ENCODE measurements at regions not wholly inside any gene's neighbourhood (a gene's known extent, or its start where the extent isn't known, plus 50 kb on each side); places are given as distances from the start of the nearest gene placed in this dataset.

DNA sequence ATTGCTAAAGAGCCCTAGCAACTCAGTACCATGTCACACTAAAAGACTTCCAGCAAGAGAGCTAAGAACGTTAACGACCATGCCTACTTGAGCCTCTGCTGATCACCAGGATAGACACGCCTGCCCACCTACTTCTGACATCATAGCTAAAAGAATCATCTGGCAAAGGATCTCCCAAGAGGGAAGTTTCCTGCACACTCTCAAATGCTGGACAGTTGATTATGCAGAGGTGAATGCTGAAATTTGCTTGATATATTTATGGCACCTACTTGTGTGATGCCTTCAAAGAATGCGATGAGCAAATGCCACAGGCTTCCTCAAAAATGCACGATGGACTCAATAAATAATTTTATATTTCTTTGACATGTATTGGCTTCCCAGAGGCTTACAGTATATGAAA, 113.6 kb downstream of the GALC start:
- no peak for DNase-seq
- Histone ChIP-seq H3K27me3 (replicated peaks in 2 of 5; ENCODE audit: control insufficient read depth in 4 of 5, insufficient read depth in 5 of 5, low read length in 4 of 5) (peaks cover 0 to 7% (median 0%) of the 10 kb centered on the region in 5 experiments), H3K36me3 (ENCODE audit: control insufficient read depth in 4 of 4, insufficient read depth in 4 of 4, low read length in 3 of 4) (no peaks in the 10 kb centered on the region), H3K4me1 (ENCODE audit: control extremely low read depth in 1 of 4, control insufficient read depth in 4 of 4, insufficient read depth in 4 of 4, low read length in 3 of 4) (no peaks in the 10 kb centered on the region), H3K27ac (ENCODE audit: insufficient read depth in 1 of 2, low read depth in 1 of 2, low read length in 2 of 2, poor library complexity in 1 of 2, severe bottlenecking in 2 of 2) (no peak overlapping the region), H3K9me3 (ENCODE audit: control extremely low read depth in 1 of 5, control insufficient read depth in 4 of 5, insufficient read depth in 2 of 5, low read depth in 1 of 5, low read length in 4 of 5) (peaks cover 0 to 4% (median 0%) of the 10 kb centered on the region in 5 experiments), H3K4me3 (ENCODE audit: control insufficient read depth in 1 of 7, extremely low read depth in 1 of 7, insufficient read depth in 4 of 7, low read depth in 2 of 7, low read length in 6 of 7) (no peak overlapping the region)
- ChIA-PET CTCF (no interaction called here), POLR2A (no interaction called here)
- 96% methylated on average over 4 of the region's 5 CpGs for WGBS (ENCODE audit: insufficient coverage)

DNA sequence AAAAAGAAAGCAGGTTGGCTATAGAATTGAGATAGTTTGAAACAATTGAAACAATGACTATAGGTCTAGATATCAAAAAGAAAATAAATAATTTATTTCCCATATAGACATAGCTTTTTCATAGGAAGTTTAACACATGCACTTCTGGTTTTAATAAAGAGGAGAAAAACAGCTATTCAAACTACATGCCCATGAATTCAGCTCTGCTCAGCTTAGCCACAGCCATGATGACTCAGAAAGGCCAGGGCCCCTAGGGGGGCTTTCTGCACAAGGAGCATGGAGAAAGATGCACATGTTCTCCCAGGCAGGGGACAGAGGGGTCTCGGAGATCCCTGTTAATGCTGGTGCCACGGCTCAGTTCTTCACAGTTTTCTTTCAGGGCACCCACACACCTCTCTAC, 114.0 kb downstream of the GALC start:
- Histone ChIP-seq H3K36me3 (ENCODE audit: control insufficient read depth in 4 of 4, insufficient read depth in 4 of 4, low read length in 3 of 4) (no peaks in the 10 kb centered on the region), H3K27me3 (replicated peaks in 2 of 5; ENCODE audit: control insufficient read depth in 4 of 5, insufficient read depth in 5 of 5, low read length in 4 of 5) (peaks cover 0 to 9% (median 0%) of the 10 kb centered on the region in 5 experiments), H3K9me3 (ENCODE audit: control extremely low read depth in 1 of 5, control insufficient read depth in 4 of 5, insufficient read depth in 2 of 5, low read depth in 1 of 5, low read length in 4 of 5) (peaks cover 0 to 4% (median 0%) of the 10 kb centered on the region in 5 experiments), H3K4me1 (ENCODE audit: control extremely low read depth in 1 of 4, control insufficient read depth in 4 of 4, insufficient read depth in 4 of 4, low read length in 3 of 4) (no peaks in the 10 kb centered on the region), H3K27ac (ENCODE audit: insufficient read depth in 1 of 2, low read depth in 1 of 2, low read length in 2 of 2, poor library complexity in 1 of 2, severe bottlenecking in 2 of 2) (no peak overlapping the region), H3K4me3 (ENCODE audit: control insufficient read depth in 1 of 7, extremely low read depth in 1 of 7, insufficient read depth in 4 of 7, low read depth in 2 of 7, low read length in 6 of 7) (no peak overlapping the region)
- POLR2A ChIA-PET, result no interaction called here
- CTCF ChIA-PET, result interaction anchor here (1.1 kb wide), 1 partner anchor 19 kb away, joined by 3 read pairs; no protein-coding TSS in a partner anchor
- WGBS (ENCODE audit: insufficient coverage), result 50% methylated on average over 2 of the region's 2 CpGs
- DNase-seq, result no peak

DNA sequence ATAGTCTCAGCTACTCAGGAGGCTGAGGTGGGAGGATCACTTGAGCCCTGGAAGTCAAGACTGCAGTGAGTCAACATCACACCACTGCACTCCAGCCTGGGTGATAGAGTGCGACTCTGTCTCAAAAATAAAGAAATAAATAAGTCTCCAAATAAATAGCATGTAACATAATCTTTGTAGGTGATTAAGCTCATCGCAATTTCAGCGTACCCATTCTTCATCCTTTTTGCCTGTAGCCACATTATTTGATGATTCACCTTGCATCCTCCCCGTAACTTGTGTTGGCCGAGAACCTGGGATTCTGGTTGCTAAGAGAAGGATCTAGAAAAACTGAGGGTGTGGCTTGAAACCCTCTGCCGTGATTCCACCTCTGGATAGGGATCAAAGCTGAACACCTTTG, 115.1 kb downstream of the GALC start:
- CTCF ChIA-PET, result interaction anchor here (1.1 kb wide), 1 partner anchor 20 kb away, joined by 3 read pairs; no protein-coding TSS in a partner anchor
- Histone ChIP-seq H3K27me3 (replicated peaks in 2 of 5; ENCODE audit: control insufficient read depth in 4 of 5, insufficient read depth in 5 of 5, low read length in 4 of 5) (peaks cover 0 to 9% (median 0%) of the 10 kb centered on the region in 5 experiments), H3K4me3 (ENCODE audit: control insufficient read depth in 1 of 7, extremely low read depth in 1 of 7, insufficient read depth in 4 of 7, low read depth in 2 of 7, low read length in 6 of 7) (no peak overlapping the region), H3K27ac (ENCODE audit: insufficient read depth in 1 of 2, low read depth in 1 of 2, low read length in 2 of 2, poor library complexity in 1 of 2, severe bottlenecking in 2 of 2) (no peak overlapping the region), H3K36me3 (ENCODE audit: control insufficient read depth in 4 of 4, insufficient read depth in 4 of 4, low read length in 3 of 4) (no peaks in the 10 kb centered on the region), H3K4me1 (ENCODE audit: control extremely low read depth in 1 of 4, control insufficient read depth in 4 of 4, insufficient read depth in 4 of 4, low read length in 3 of 4) (no peaks in the 10 kb centered on the region), H3K9me3 (ENCODE audit: control extremely low read depth in 1 of 5, control insufficient read depth in 4 of 5, insufficient read depth in 2 of 5, low read depth in 1 of 5, low read length in 4 of 5) (peaks cover 0 to 2% (median 0%) of the 10 kb centered on the region in 5 experiments)
- no peak for DNase-seq
- 100% methylated on average over 4 of the region's 6 CpGs for WGBS (ENCODE audit: insufficient coverage)
- POLR2A ChIA-PET, result no interaction called here

DNA sequence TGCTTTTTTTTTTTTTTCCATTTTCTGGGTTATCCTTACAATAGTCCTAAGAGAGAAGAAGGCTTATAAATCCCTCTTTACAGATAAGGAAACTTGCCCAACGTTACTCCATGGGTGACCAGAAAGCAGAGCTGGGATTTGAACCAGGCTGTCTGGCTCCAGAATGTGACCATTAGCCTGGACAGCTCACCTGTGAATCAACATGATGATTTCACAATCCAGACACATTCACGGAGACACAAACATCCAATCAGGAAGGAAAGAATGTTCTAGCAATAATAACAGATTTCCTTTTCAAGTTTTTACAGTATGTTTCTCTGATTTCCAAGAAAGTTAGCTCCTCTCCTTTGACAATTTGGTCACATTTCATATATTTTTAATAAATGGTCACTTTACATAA, 118.3 kb downstream of the GALC start:
- H3K27me3 ChIP-seq (replicated peaks in 2 of 5; ENCODE audit: control insufficient read depth in 4 of 5, insufficient read depth in 5 of 5, low read length in 4 of 5), result peaks cover 0 to 9% (median 0%) of the 10 kb centered on the region in 5 experiments
- 86% methylated on average over 1 of the region's 2 CpGs for WGBS (ENCODE audit: insufficient coverage)
- no peak for DNase-seq
- ChIA-PET CTCF (interaction anchor here (1.1 kb wide), 1 partner anchor 13 kb away, joined by 3 read pairs; no protein-coding TSS in a partner anchor), POLR2A (no interaction called here)
- H3K36me3 ChIP-seq (ENCODE audit: control insufficient read depth in 4 of 4, insufficient read depth in 4 of 4, low read length in 3 of 4), result no peaks in the 10 kb centered on the region
- no peaks in the 10 kb centered on the region for H3K9me3 ChIP-seq (ENCODE audit: control extremely low read depth in 1 of 5, control insufficient read depth in 4 of 5, insufficient read depth in 2 of 5, low read depth in 1 of 5, low read length in 4 of 5)
- no peak overlapping the region for H3K4me3 ChIP-seq (ENCODE audit: control insufficient read depth in 1 of 7, extremely low read depth in 1 of 7, insufficient read depth in 4 of 7, low read depth in 2 of 7, low read length in 6 of 7)
- no peak overlapping the region for H3K27ac ChIP-seq (ENCODE audit: insufficient read depth in 1 of 2, low read depth in 1 of 2, low read length in 2 of 2, poor library complexity in 1 of 2, severe bottlenecking in 2 of 2)
- H3K4me1 ChIP-seq (ENCODE audit: control extremely low read depth in 1 of 4, control insufficient read depth in 4 of 4, insufficient read depth in 4 of 4, low read length in 3 of 4), result no peaks in the 10 kb centered on the region

DNA sequence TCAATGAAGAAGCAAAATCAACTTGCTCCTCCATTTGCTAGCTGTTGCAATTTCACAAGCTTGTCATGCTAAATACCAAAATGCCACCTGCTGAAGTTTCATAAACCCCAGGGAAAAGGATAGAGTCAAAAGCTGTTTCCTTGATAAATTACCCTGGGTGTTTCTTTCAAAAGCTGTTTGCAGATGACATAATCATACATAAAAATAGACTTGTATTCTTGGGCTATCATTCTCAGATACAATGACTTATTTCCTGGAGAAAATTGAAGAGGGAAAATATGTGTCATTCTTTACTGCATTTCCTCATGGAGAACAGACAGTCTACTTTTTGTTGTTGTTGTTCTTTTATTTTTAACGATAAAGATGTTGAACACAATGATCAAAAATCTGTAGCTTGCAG, 119.2 kb downstream of the GALC start:
- CTCF ChIA-PET, result interaction anchor here (1.1 kb wide), 1 partner anchor 12 kb away, joined by 3 read pairs; no protein-coding TSS in a partner anchor
- H3K4me3 ChIP-seq (ENCODE audit: control insufficient read depth in 1 of 7, extremely low read depth in 1 of 7, insufficient read depth in 4 of 7, low read depth in 2 of 7, low read length in 6 of 7), result no peak overlapping the region
- H3K27ac ChIP-seq (ENCODE audit: insufficient read depth in 1 of 2, low read depth in 1 of 2, low read length in 2 of 2, poor library complexity in 1 of 2, severe bottlenecking in 2 of 2), result no peak overlapping the region
- no peaks in the 10 kb centered on the region for H3K4me1 ChIP-seq (ENCODE audit: control extremely low read depth in 1 of 4, control insufficient read depth in 4 of 4, insufficient read depth in 4 of 4, low read length in 3 of 4)
- peaks cover 0 to 9% (median 0%) of the 10 kb centered on the region in 5 experiments for H3K27me3 ChIP-seq (replicated peaks in 2 of 5; ENCODE audit: control insufficient read depth in 4 of 5, insufficient read depth in 5 of 5, low read length in 4 of 5)
- no CpG with 5 or more reads among the region's 1 CpG for WGBS (ENCODE audit: insufficient coverage)
- POLR2A ChIA-PET, result no interaction called here
- DNase-seq, result no peak
- no peaks in the 10 kb centered on the region for H3K9me3 ChIP-seq (ENCODE audit: control extremely low read depth in 1 of 5, control insufficient read depth in 4 of 5, insufficient read depth in 2 of 5, low read depth in 1 of 5, low read length in 4 of 5)
- H3K36me3 ChIP-seq (ENCODE audit: control insufficient read depth in 4 of 4, insufficient read depth in 4 of 4, low read length in 3 of 4), result no peaks in the 10 kb centered on the region

DNA sequence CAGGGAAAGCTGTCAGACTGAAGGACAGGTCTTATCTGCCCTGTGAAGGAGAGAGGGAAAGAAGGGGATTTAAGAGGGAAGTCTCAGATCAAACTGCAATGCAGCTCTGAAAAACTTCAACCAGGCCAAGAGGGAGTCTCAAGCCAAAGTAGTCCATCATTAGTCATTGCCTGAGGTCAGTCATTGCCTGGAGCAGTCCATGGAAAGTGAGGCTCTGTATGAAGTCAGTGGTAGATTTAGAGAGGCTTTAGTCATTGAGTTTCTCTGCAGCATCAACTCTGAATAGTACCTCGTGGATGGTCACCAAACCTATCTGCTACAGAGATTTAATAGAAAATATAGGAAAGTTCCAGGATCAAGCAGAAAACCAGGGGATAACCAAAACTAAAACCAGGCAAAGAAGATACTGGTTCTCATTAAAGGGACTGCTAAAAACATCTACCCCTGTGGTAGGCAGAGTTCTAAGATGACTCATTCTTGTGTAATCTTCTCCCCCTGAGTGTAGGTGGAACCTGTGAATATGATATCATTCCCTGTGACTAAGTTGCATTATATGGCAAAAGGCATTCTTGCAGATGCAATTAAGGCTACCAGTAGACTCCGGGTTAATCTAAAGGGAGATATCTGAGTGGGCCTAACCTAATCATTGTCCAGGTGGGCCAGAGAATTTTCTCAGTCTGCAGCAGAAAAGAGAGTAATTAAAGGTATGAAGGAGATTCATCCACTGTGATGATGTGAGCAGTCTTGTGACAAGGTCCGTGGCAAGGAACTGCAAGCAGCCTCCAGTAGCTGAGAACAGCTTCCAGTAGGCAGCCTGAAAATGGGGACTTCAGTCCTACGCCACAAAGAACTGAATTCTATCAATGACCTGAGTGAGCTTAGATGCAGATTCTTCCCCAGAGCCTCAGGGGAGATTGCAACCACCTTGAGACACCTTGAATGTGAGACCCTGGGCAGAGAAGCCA, 123.1 kb downstream of the GALC start:
- Histone ChIP-seq H3K4me1 (ENCODE audit: control extremely low read depth in 1 of 4, control insufficient read depth in 4 of 4, insufficient read depth in 4 of 4, low read length in 3 of 4) (no peaks in the 10 kb centered on the region), H3K4me3 (ENCODE audit: control insufficient read depth in 1 of 7, extremely low read depth in 1 of 7, insufficient read depth in 4 of 7, low read depth in 2 of 7, low read length in 6 of 7) (no peak overlapping the region), H3K36me3 (ENCODE audit: control insufficient read depth in 4 of 4, insufficient read depth in 4 of 4, low read length in 3 of 4) (no peaks in the 10 kb centered on the region), H3K27ac (ENCODE audit: insufficient read depth in 1 of 2, low read depth in 1 of 2, low read length in 2 of 2, poor library complexity in 1 of 2, severe bottlenecking in 2 of 2) (no peak overlapping the region), H3K9me3 (ENCODE audit: control extremely low read depth in 1 of 5, control insufficient read depth in 4 of 5, insufficient read depth in 2 of 5, low read depth in 1 of 5, low read length in 4 of 5) (peaks cover 0 to 2% (median 0%) of the 10 kb centered on the region in 5 experiments), H3K27me3 (replicated peaks in 2 of 5; ENCODE audit: control insufficient read depth in 4 of 5, insufficient read depth in 5 of 5, low read length in 4 of 5) (peaks cover 0 to 8% (median 0%) of the 10 kb centered on the region in 5 experiments)
- WGBS (ENCODE audit: insufficient coverage), result 100% methylated on average over 3 of the region's 4 CpGs
- CTCF ChIA-PET, result no interaction called here
- POLR2A ChIA-PET, result no interaction called here
- DNase-seq, result no peak

DNA sequence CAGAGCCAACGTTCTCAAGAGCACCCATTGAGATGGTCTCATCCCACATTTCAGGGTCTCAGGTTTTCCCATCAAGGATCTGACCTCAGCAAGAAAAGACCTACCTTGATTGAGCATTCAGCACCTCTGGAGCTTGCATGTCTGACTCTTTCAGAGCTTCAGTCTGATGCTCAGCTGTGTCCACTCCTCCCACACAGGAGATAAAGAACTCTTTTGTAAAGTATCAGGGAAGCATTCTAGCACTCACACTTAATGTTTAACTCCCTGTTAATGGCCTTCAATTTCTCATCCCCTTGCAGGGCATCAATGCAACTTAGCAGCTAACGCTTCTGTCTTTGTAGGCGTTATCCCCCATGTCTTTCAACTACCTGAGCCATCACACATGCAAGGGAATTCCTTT, 124.1 kb downstream of the GALC start:
- ChIA-PET CTCF (no interaction called here), POLR2A (no interaction called here)
- H3K4me1 ChIP-seq (ENCODE audit: control extremely low read depth in 1 of 4, control insufficient read depth in 4 of 4, insufficient read depth in 4 of 4, low read length in 3 of 4), result no peaks in the 10 kb centered on the region
- H3K36me3 ChIP-seq (ENCODE audit: control insufficient read depth in 4 of 4, insufficient read depth in 4 of 4, low read length in 3 of 4), result no peaks in the 10 kb centered on the region
- peaks cover 0 to 2% (median 0%) of the 10 kb centered on the region in 5 experiments for H3K9me3 ChIP-seq (ENCODE audit: control extremely low read depth in 1 of 5, control insufficient read depth in 4 of 5, insufficient read depth in 2 of 5, low read depth in 1 of 5, low read length in 4 of 5)
- no peak for DNase-seq
- H3K4me3 ChIP-seq (ENCODE audit: control insufficient read depth in 1 of 7, extremely low read depth in 1 of 7, insufficient read depth in 4 of 7, low read depth in 2 of 7, low read length in 6 of 7), result no peak overlapping the region
- WGBS (ENCODE audit: insufficient coverage), result 90% methylated on average over 3 of the region's 3 CpGs
- no peak overlapping the region for H3K27ac ChIP-seq (ENCODE audit: insufficient read depth in 1 of 2, low read depth in 1 of 2, low read length in 2 of 2, poor library complexity in 1 of 2, severe bottlenecking in 2 of 2)
- H3K27me3 ChIP-seq (replicated peaks in 2 of 5; ENCODE audit: control insufficient read depth in 4 of 5, insufficient read depth in 5 of 5, low read length in 4 of 5), result no peaks in the 10 kb centered on the region

All from common myeloid progenitor, CD34-positive (primary cell).